ENCODE measurements at regions not wholly inside any gene's neighbourhood (a gene's known extent, or its start where the extent isn't known, plus 50 kb on each side); places are given as distances from the start of the nearest gene placed in this dataset.

- H3K27ac ChIP-seq = no peak overlapping the region
- TF ChIP-seq CTCF (conservative IDR thresholded peaks at IDR 0.05) = no peak
These were observed 252.9 kb upstream of the SORCS1 start for GRCh38 chr10:107417446-107417845.

DNA sequence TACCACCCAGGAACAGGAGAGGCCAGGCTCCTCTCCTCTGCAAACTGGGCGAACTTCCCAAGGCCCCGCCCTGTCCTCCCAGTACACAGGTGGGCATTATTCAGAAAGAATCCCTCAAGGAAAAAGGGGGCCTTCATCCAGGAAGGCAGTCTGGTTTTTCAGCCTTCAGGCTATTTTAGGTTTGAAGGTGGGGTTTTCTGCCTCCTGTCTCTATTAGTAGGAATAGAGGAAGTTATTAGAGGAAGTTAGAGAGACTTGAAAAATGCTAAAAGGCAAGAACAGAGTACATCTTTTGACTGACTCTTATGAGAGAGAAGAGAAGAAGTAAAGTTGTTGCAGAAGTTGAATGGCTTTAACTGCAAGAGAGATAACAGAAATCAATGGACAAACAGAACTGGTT is 250.9 kb upstream of the SORCS1 start:
- TF ChIP-seq CTCF (conservative IDR thresholded peaks at IDR 0.05) = no peak
- no peak overlapping the region for H3K27ac ChIP-seq

- no peak overlapping the region for H3K27ac ChIP-seq
- TF ChIP-seq CTCF (conservative IDR thresholded peaks at IDR 0.05) = no peak
These were observed 249.5 kb upstream of the SORCS1 start for GRCh38 chr10:107413971-107414370.

DNA sequence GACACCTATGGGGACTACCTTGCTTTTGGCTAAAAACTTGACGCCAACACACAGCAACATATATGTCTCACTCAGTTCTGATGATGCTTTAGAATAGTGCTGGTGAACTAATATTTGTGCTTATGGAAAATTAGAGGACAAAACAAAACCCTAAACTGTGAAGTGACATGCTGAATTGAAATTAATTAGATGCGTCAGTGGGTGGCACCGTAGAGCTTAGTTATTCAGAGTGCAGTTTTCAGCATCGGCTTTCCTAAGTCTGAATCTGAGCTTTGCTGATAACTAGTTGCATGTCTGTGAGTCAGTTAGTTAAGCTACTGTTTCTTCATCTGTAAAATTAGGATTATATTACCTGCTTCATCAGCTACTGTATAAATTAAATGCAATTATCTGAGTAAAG is 245.0 kb upstream of the SORCS1 start:
- H3K27ac ChIP-seq = no peak overlapping the region
- peak; percentile 42 for TF ChIP-seq CTCF (conservative IDR thresholded peaks at IDR 0.05)

DNA sequence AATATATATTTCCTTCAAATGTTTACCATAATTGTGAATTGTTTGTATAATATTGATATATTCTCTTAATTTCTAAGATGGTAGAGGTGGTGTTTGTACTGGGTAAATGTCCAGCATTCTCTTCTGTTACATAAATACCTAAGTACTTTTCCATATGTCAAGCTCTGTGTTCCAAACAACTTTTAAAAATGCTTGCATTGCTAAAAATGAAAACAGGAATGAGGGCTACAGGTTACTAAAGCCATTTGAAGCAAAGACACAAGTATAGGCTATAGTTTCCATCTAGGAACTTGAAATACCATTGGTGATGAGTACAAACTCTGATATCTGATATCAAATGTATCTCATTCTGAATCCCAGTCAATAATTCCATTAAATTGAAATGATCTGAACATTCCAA is 233.6 kb upstream of the SORCS1 start:
- TF ChIP-seq CTCF (conservative IDR thresholded peaks at IDR 0.05) = no peak
- H3K27ac ChIP-seq = no peak overlapping the region

- H3K27ac ChIP-seq = no peak overlapping the region
- TF ChIP-seq CTCF (conservative IDR thresholded peaks at IDR 0.05) = no peak
These were observed 227.4 kb upstream of the SORCS1 start for GRCh38 chr10:107391901-107392300.

- no peak overlapping the region for H3K27ac ChIP-seq
- TF ChIP-seq CTCF (conservative IDR thresholded peaks at IDR 0.05) = no peak
These were observed 226.1 kb upstream of the SORCS1 start for GRCh38 chr10:107390563-107390962.

GRCh38 chr10:107383357-107383756 is 218.9 kb upstream of the SORCS1 start:
- no peak overlapping the region for H3K27ac ChIP-seq
- no peak for TF ChIP-seq CTCF (conservative IDR thresholded peaks at IDR 0.05)

All from VCaP (cell line).